NT2/D1 (cell line): ENCODE measurements at regions not wholly inside any gene's neighbourhood (a gene's known extent, or its start where the extent isn't known, plus 50 kb on each side); places are given as distances from the start of the nearest gene placed in this dataset.

Source experiments
- YY1 ChIP-seq: IDR thresholded peaks from 2 replicates; pipeline ENCODE4 v1.6.1; 2011; ENCODE audit not compliant: insufficient read length, insufficient read depth
- ZNF274 ChIP-seq: IDR thresholded peaks from 2 replicates; pipeline ENCODE4 v1.6.1; 2011; ENCODE audit warnings: mild to moderate bottlenecking, low read depth, low read length

DNA sequence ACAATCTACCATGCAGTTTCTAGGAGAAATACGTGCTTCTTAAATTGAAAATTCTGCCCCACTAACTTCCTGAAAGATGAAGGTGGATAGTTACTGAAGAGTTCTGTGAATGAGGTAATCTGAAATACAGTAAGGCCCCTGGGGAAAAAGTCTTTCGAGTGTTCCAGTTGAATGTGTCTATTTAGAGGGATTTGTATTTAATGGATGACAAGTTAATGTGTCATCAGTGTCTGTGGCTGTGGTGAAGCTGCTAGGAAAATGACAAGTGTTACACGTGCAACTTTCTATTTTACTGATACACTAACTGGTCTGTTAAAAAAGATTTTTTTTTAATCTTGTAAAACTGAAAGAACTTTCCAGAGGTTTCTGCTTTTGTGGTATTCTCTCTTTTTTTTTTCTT lies 384.6 kb downstream of the STK39 start:
- TF ChIP-seq YY1 (no peak), ZNF274 (no peak)
